ENCODE measurements at regions not wholly inside any gene's neighbourhood (a gene's known extent, or its start where the extent isn't known, plus 50 kb on each side); places are given as distances from the start of the nearest gene placed in this dataset.

DNA sequence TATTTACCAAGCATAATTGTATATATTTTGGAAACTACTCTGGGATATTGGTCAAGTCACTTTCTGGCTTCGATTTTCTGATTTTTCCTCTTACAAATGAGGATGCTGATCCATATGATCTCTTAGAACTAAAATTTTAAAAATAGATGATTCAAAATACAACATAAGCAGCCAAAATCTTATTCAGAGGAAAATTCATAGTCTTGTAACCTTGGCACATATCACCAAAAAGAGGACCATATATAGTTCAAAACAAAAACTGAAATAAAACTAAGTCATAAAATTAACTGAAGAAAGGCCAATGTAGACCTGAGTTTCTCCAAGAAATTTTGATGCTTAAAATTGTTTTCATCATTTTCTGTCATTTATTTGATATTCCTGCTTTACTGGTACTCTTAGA lies 768.3 kb downstream of the SORCS3 start:
- dilution Hi-C loops (cut with HindIII; ENCODE audit: low sequenced_read_pairs, unreplicated experiment), result no loop called here
- CTCF ChIA-PET, result no interaction called here

More for the DNA sequence above, 768.3 kb downstream of the SORCS3 start:
- Histone ChIP-seq H3K27me3 (ENCODE audit: control insufficient read depth, insufficient read depth, low read length) (no peaks in the 10 kb centered on the region), H2BK15ac (ENCODE audit: low read depth, low read length) (no peak overlapping the region), H2AK5ac (ENCODE audit: low read depth, low read length) (no peak overlapping the region), H3K4ac (ENCODE audit: low read depth, low read length) (no peak overlapping the region), H3K18ac (ENCODE audit: low read depth, low read length) (no peak overlapping the region), H2AK9ac (replicated peaks; ENCODE audit: low read depth, low read length, poor library complexity) (no peak overlapping the region), H4K8ac (ENCODE audit: low read depth in 2 of 2, low read length in 2 of 2) (no peak overlapping the region), H3K79me1 (ENCODE audit: low read depth in 1 of 2, low read length in 2 of 2) (no peaks in the 10 kb centered on the region), H3K9me3 (ENCODE audit: control insufficient read depth, insufficient read depth, low read length) (peaks cover 4% of the 10 kb centered on the region; the same call in 1 of the 2 replicates), H3K9me1 (ENCODE audit: insufficient read depth, low read length) (no peaks in the 10 kb centered on the region), H3K4me2 (ENCODE audit: low read depth, low read length) (no peak overlapping the region), H3K23ac (ENCODE audit: low read depth, low read length) (no peak overlapping the region), H2BK120ac (ENCODE audit: low read depth, low read length) (no peak overlapping the region), H3K36me3 (ENCODE audit: control insufficient read depth, insufficient read depth, low read length) (no peaks in the 10 kb centered on the region), H2BK5ac (ENCODE audit: low read depth, low read length, poor library complexity, severe bottlenecking) (no peak overlapping the region), H2BK20ac (ENCODE audit: low read depth, low read length) (no peak overlapping the region), H3K9ac (ENCODE audit: low read depth, low read length) (no peak overlapping the region), H2AFZ (replicated peaks; ENCODE audit: low read length, poor library complexity) (no peak overlapping the region), H3K56ac (ENCODE audit: extremely low read depth, insufficient read depth, low read length) (no peak overlapping the region), H3K4me1 (ENCODE audit: control insufficient read depth, insufficient read depth, low read length) (no peaks in the 10 kb centered on the region), H4K5ac (ENCODE audit: low read depth, low read length) (no peak overlapping the region), H3K14ac (replicated peaks; ENCODE audit: low read depth, low read length) (no peak overlapping the region), H3K27ac (ENCODE audit: insufficient read depth, low read length) (no peak overlapping the region), H4K91ac (ENCODE audit: insufficient read depth, low read depth, low read length) (no peak overlapping the region), H4K20me1 (ENCODE audit: insufficient read depth, low read length) (no peaks in the 10 kb centered on the region), H3K4me3 (ENCODE audit: insufficient read depth, low read depth, low read length) (no peak overlapping the region)
- ATAC-seq (ENCODE audit: low read depth) (no peak), DNase-seq (no peak)
- no TSS peak for BruUV-seq (replicated peaks)
- POLR2A ChIA-PET (ENCODE audit: unreplicated experiment), result no interaction called here
- WGBS, 2 experiments (ENCODE audit: extremely low coverage in 2 of 2, insufficient read length in 1 of 2), result no CpG with 5 or more reads among the region's 1 CpG
- intact Hi-C loops (cut with micrococcal nuclease) (no loop called here), in situ Hi-C loops (cut with MboI; ENCODE audit: low sequenced_read_pairs) (no loop called here)
- TF ChIP-seq MXI1 (IDR thresholded peaks at IDR 0.05; ENCODE audit: borderline replicate concordance, low read depth, low read length) (no peak), RCOR1 (IDR thresholded peaks at IDR 0.05; ENCODE audit: insufficient replicate concordance, low read length) (no peak), CEBPB (IDR thresholded peaks at IDR 0.05; ENCODE audit: low read depth, low read length) (no peak), BHLHE40 (IDR thresholded peaks at IDR 0.05; ENCODE audit: low read depth, low read length) (no peak), RFX5 (IDR thresholded peaks at IDR 0.05; ENCODE audit: low read depth, low read length) (no peak), POLR2A (IDR thresholded peaks at IDR 0.05; ENCODE audit: low read depth, low read length) (no peak), NFE2L2 (IDR thresholded peaks at IDR 0.05; ENCODE audit: low read depth, low read length) (no peak), SMC3 (IDR thresholded peaks at IDR 0.05; ENCODE audit: low read depth, low read length) (no peak), RAD21 (IDR thresholded peaks at IDR 0.05; ENCODE audit: low read length) (no peak), MAFK (IDR thresholded peaks at IDR 0.05; ENCODE audit: low read depth, low read length) (no peak), MAZ (IDR thresholded peaks at IDR 0.05; ENCODE audit: borderline replicate concordance, low read depth, low read length) (no peak), CHD1 (IDR thresholded peaks at IDR 0.05; ENCODE audit: low read depth, low read length) (no peak), FOS (IDR thresholded peaks at IDR 0.05; ENCODE audit: low read depth, low read length) (no peak)
- TF ChIP-seq, protein P1, sequence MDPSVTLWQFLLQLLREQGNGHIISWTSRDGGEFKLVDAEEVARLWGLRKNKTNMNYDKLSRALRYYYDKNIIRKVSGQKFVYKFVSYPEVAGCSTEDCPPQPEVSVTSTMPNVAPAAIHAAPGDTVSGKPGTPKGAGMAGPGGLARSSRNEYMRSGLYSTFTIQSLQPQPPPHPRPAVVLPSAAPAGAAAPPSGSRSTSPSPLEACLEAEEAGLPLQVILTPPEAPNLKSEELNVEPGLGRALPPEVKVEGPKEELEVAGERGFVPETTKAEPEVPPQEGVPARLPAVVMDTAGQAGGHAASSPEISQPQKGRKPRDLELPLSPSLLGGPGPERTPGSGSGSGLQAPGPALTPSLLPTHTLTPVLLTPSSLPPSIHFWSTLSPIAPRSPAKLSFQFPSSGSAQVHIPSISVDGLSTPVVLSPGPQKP (IDR thresholded peaks at IDR 0.05; ENCODE audit: borderline replicate concordance, low read depth, low read length), result no peak
- TF ChIP-seq, protein P2, sequence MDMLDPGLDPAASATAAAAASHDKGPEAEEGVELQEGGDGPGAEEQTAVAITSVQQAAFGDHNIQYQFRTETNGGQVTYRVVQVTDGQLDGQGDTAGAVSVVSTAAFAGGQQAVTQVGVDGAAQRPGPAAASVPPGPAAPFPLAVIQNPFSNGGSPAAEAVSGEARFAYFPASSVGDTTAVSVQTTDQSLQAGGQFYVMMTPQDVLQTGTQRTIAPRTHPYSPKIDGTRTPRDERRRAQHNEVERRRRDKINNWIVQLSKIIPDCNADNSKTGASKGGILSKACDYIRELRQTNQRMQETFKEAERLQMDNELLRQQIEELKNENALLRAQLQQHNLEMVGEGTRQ (IDR thresholded peaks at IDR 0.05; ENCODE audit: low read depth, low read length), result no peak
- TF ChIP-seq, protein P3, sequence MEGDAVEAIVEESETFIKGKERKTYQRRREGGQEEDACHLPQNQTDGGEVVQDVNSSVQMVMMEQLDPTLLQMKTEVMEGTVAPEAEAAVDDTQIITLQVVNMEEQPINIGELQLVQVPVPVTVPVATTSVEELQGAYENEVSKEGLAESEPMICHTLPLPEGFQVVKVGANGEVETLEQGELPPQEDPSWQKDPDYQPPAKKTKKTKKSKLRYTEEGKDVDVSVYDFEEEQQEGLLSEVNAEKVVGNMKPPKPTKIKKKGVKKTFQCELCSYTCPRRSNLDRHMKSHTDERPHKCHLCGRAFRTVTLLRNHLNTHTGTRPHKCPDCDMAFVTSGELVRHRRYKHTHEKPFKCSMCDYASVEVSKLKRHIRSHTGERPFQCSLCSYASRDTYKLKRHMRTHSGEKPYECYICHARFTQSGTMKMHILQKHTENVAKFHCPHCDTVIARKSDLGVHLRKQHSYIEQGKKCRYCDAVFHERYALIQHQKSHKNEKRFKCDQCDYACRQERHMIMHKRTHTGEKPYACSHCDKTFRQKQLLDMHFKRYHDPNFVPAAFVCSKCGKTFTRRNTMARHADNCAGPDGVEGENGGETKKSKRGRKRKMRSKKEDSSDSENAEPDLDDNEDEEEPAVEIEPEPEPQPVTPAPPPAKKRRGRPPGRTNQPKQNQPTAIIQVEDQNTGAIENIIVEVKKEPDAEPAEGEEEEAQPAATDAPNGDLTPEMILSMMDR (conservative IDR thresholded peaks at IDR 0.05; ENCODE audit: low read depth, low read length), result no peak
